GM04504 (cell line): ENCODE measurements at regions not wholly inside any gene's neighbourhood (a gene's known extent, or its start where the extent isn't known, plus 50 kb on each side); places are given as distances from the start of the nearest gene placed in this dataset.
A peak's percentile ranks its signal among the peaks of the same experiment; 100 is the strongest.

Experiments
- DNase-seq: peaks from one replicate; pipeline ENCODE4 v3.0.0-alpha.2; 2012; ENCODE audit warnings: low read depth

DNA sequence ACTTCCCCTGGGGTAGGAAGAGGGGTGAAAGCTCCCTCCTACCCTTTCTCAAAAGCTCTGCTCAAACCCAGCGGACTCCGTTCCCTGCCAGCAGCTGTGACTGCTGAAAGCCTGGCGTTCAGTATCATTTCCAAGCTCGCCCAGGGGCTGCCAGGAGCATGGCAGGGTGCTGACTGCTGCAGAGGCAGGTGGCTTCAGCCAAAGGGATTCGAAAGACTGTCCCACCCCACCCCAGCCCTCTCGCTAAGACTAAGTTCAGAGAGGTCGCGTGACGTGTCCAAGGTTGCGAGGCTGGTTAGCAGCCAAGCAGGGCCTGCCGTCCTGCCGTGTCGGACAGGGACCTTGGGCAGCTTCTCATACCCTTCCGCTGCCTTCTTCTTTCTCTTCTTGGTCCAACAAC is 72.3 kb upstream of the RAB12 start:
- no peak for DNase-seq

GRCh38 chr18:8537400-8537799 is 71.8 kb upstream of the RAB12 start:
- no peak for DNase-seq

- no peak for DNase-seq
Measured at GRCh38 chr18:8538935-8539334, 70.3 kb upstream of the RAB12 start.

DNA sequence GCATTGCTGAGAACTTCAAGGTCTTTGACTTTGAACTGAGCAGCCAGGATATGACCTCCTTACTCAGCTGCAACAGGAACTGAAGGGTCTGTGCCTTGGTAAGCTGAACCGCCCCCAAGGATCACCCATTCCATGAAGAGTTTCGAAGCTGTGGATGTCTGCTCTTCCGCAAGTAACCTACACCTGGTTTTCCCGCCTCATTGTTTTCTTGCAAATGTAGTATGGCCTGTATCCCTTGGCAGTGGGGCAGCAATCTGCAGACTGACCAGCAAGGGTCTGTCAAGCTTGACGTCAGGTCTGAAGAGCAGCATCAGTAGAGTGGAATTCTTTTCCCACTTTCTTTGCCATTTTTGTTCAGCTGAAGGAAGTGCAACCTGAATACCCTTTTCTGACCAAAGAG is 62.6 kb upstream of the RAB12 start:
- no peak for DNase-seq

GRCh38 chr18:8548186-8548585 is 61.1 kb upstream of the RAB12 start:
- peak; percentile 8 for DNase-seq

DNA sequence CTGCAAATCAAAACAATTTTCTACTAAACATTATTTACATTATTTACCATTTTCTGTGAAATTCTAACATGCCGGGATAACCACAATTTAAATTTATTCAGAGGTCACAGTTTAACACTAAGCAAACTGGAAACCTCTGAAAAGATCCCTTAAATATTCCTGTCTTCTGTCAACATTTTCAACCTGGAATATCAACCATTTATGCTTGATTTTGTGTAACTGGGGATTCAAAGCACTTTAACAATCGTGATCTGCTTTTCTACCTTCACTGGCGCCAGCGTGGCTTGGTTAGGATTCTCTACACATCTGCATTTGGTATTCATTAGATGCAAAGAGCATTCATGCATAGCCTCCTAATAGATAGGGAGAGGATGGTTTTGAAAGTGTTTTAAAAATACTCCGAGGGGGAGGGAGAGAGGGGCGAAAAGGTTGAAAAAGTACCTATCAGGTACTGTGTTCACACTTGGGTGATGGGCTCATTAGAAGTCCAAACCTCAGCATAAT is 59.9 kb upstream of the RAB12 start:
- no peak for DNase-seq

DNA sequence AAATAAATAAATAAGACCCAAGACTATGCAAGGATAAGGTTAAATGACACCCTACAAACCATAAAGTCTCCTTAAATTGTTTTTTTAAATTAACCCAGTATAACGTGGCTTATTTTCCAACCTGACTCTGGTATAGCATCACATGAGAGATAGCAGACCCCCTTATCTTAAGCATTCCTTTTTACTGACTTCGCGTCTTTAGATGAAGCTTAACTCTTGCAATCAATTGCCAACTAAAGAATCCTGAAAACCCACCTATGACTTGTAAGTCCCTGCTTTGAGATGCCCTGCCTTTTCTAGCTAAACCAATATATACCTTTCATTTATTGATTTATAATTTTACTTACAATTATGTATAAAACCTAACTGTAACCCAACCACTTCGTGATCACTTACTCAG is 57.1 kb upstream of the RAB12 start:
- no peak for DNase-seq

DNA sequence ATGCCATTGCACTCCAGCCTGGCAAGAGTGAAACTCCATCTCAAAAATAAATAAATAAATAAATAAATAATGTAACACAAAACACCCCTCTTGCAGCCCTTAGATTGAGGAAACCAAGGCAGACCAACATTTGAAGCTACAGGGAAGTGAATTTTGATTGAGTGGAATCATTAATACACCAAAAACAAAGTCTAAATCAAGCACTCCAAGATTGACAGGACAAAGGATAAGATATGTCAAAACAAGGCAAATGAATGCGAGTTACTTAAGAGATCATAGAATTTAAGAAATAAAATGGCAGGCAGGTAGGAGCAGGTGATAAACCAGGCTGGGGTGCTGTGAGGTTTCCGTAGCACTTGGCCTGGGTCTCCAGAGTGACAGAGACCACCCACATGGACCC is 54.9 kb upstream of the RAB12 start:
- no peak for DNase-seq

DNA sequence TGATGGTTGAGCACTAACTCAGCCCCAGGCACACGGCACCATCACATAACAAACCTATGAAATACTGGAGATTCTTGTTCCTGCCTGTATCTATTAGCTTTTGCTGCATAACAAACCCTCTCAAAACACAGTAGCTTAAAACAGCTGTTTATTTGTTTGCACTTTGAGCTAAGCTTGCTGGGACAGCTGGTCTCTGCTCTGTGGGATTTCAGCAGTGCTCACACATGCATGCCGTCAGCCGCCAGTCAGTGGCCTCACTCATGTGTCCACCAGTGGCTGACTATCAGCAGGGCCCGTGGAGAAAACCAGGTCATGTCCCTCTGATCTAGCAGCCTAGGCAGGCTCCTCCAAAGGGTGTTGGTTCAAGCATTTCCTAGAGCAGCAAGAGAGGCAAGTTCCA is 52.8 kb upstream of the RAB12 start:
- no peak for DNase-seq
